Upper lobe of left lung (tissue), 4 donors: ENCODE measurements at regions not wholly inside any gene's neighbourhood (a gene's known extent, or its start where the extent isn't known, plus 50 kb on each side); places are given as distances from the start of the nearest gene placed in this dataset.

Experiments used
- EP300 ChIP-seq, 4 donors: sonication (generic); formaldehyde crosslinking; IDR thresholded peaks; one replicate each; pipeline ENCODE4 v1.5.1; 2017; ENCODE audit warnings: antibody characterized with exemption in 4 of 4, control low read depth in 2 of 4
- TF ChIP-seq, protein P1 (sequence below), 6 experiments: fragments of 450-650 bp in 4 of 6; fragments of 200-600 bp in 2 of 6; sonication (generic) in 2 of 6; IDR thresholded peaks; one replicate each; pipeline ENCODE4 v1.5.1; 2016 to 2019; ENCODE audit warnings: antibody characterized with exemption in 6 of 6

DNA sequence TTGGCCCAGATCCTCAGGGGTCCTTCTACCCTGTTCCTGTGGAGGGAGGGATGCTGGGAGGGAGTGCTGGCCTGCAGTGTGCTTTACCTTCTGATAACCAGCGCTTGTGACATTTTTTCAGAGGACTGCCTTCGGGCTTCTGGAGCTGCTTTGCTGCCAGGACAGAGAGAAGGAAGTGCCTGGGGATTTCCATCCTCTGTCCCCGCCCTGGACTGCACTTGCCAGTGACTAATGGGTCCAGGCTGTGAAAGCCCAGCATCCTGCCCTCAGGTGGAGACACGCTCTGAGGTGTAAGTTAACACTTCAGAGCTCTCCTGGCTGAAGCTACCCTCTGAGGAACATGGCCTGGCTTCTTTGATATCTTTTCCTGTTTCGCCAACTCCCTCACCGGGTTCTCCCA, 158.7 kb upstream of the SYT13 start:
- TF ChIP-seq, protein P1, sequence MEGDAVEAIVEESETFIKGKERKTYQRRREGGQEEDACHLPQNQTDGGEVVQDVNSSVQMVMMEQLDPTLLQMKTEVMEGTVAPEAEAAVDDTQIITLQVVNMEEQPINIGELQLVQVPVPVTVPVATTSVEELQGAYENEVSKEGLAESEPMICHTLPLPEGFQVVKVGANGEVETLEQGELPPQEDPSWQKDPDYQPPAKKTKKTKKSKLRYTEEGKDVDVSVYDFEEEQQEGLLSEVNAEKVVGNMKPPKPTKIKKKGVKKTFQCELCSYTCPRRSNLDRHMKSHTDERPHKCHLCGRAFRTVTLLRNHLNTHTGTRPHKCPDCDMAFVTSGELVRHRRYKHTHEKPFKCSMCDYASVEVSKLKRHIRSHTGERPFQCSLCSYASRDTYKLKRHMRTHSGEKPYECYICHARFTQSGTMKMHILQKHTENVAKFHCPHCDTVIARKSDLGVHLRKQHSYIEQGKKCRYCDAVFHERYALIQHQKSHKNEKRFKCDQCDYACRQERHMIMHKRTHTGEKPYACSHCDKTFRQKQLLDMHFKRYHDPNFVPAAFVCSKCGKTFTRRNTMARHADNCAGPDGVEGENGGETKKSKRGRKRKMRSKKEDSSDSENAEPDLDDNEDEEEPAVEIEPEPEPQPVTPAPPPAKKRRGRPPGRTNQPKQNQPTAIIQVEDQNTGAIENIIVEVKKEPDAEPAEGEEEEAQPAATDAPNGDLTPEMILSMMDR (IDR thresholded peaks at IDR 0.05), result no peak
- no peak for TF ChIP-seq EP300 (IDR thresholded peaks at IDR 0.05)
